ENCODE measurements at regions not wholly inside any gene's neighbourhood (a gene's known extent, or its start where the extent isn't known, plus 50 kb on each side); places are given as distances from the start of the nearest gene placed in this dataset.

- no peak for DNase-seq (ENCODE audit: low spot score)
Observed at GRCh38 chrX:109842611-109843010, 109.6 kb upstream of the ACSL4 start.

GRCh38 chrX:109843963-109844751 lies 111.1 kb upstream of the ACSL4 start:
- DNase-seq (ENCODE audit: low spot score): no peak

DNA sequence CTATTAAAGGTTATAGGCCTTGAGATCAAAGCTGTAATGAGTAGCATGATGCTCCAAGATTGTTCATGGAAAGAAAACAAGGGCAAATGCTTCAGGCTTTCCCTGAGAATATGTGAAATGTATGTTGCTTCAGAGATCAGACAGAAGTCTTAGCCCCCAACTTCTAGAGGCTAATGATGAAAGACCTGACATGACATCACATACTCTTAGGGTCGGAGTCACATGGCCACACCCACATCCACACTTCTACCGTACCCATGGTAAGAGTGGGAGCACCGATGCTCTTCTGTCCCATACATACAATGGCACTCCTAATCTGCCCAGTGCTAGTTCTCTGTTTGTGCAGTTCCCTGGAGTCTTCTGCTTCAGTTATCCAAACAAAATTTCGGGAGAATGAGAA lies 111.9 kb upstream of the ACSL4 start:
- DNase-seq (ENCODE audit: low spot score): no peak

DNA sequence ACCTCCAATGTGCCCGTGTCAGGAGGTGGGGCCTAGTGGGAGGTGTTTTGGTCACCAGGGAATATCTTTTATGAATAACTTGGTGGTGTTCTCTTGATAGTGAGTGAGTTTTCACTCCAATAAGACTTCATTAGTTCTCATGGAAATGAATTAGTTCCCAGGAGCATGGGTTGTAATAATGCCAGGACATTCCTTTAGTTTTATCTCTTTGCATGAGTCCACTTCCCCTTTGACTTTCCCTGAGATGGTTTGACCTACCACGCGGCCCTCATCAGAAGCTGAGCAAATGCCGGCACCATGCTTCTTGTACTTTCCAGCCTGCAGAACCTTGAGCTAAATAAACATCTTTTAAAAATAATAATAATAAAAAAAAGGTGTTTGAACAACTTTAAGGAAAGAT lies 112.9 kb upstream of the ACSL4 start:
- DNase-seq (ENCODE audit: low spot score): no peak

DNA sequence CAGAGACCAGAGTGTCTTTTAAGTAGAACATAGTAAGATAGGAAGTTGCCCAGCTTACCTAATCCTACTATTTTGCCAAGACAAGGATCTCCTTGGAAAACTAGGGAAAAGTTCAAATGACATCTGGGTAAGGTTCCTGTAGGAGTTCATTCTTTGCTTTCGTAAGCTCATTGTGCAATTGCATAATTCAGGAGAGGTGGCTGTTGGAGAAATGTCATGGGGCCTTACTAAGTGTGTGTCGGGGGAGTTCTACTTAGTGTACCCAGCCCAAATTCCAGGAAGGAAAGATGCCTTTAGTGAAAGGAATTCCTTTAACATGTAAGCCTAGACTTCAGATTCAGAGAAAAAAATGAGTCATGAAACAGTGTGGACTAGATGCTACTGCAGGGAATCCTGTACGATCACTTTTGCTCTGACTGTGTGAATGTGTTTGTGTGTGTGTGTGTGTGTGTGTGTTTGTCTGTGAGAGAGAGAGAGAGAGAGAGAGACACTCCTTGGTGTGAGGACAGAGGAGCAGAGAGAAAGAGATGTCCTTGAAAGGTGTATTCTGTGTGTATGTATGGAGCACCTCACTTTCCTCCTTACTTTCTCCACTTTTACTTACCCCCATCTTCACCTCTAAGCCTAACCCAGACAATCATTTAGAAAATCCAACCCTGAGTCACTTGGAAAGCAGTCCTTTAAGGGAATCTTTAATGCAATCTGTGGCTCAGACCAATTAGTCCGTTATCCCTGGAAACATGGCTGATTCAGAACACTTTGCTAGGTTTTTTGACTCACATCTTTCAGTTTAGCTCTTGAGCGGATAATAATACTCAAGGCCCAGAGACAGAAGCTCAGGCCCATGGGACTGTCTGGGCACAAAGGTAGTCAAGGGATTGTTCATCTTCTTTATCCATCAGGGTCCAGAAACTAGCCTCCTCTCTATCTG lies 114.5 kb upstream of the ACSL4 start:
- DNase-seq (ENCODE audit: low spot score): no peak

DNA sequence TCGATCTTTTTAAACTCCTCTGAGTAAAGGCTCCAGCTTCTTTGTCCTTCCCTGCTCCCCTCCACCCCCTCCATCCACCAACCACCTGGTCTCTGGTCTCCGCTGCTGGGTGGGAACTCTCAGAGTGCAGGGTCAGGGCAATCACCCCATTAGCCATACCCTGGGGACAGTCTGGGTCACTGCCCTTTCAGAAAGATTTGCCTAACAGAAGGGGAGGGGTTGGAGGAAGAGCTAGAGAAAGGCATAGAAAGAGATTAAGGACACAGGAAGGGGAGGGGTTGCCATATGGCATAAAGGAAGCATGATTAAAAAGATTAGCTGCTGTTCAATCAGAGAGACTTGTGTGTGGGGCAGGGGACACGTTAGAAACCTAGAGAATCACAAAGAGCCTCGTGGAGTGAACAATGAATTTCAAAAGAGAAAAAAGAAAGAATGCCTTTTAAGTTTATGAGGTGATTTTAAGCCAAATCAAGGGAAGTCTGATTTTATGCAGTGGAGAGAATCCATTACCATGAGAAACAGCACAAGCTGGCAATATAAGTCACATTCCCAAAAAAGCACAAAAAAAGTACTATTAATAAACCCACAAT lies 115.5 kb upstream of the ACSL4 start:
- no peak for DNase-seq (ENCODE audit: low spot score)

- no peak for DNase-seq (ENCODE audit: low spot score)
Observed at GRCh38 chrX:109854096-109854495, 121.0 kb upstream of the ACSL4 start.

DNA sequence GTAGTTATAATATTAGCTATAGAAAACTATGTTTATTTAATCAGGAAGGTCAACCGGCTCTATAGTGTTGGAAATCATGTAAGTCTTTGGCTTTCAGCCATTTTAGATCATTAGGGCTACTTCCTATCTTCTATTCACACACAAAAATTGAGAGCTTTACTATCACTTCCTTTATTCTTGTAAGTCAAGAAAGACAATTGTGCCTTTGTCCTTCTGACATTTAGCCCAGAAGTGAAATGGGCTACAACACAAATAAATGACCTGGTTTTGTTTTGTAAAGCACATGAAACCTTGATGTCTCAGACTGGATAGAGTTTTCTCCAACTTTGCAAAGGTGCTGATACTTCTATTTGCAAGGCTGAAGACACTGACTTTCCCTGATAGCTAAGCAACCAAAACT lies 122.4 kb upstream of the ACSL4 start:
- DNase-seq (ENCODE audit: low spot score): no peak

- peak; percentile 49 for DNase-seq (ENCODE audit: low spot score)
Observed at GRCh38 chrX:109856974-109857373, 123.9 kb upstream of the ACSL4 start.

DNA sequence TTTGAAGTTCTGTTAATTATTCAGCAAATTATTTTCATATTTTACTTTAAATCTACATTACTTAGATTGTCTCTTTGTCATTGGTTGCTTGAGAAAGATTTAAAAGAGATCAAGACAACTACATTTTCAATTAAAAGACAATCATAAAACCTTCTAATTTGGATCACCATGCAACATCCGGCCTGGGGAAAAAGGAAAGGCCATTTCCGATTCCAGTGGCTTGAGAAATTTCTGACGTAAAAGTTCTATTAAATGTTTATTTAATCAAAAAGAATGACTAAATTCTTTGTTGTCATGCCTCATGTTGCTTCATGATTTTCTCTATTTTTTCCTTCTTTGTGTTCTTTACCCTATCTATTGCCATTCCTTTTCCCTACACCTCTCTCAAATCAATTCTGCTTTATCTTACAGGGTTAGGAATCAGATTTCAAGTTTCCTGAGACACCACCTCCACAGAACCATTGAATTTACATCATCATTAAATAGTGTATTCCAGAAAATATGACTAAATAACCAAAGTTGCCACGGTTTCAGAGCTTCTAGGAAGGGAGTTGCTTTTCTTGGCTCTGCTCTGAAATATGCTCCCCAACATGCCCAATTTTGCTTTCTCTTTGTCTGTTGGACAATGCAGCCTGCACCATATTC lies 124.6 kb upstream of the ACSL4 start:
- no peak for DNase-seq (ENCODE audit: low spot score)

DNA sequence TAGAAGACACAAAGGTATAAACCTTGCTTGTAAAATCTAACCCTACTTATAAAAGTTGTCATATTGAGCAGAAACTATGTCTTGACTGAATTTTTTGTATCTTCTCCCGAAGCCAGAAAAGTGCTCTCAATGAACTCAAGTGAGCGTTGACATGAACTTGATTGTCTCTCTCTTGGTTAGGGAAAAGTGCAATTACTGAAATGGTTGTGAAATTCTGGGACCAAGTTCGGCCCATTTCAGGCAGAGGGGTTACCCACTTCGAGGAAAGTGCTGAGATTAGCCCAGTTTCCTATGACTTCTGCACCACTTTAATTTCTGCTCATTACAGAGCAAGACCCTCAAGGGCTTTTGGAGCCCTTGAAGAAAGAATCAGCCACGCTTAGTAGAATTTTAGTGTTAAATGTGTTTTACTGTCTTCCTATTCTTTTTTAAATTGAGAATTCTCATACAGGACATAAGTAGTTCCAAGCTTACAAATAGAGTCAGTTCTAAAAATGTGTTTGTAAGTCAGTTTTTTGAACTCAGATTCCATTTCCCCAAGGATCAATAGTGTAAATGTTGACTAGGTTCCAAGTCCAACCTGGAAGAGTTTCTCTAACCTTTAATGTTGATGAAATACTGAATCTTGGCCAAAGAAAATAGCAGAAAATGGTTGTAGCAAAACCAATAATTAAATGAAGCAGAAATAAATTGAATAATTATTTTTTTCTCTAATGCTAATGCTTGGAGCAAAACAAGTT lies 125.7 kb upstream of the ACSL4 start:
- DNase-seq (ENCODE audit: low spot score): no peak

GRCh38 chrX:109859651-109860050 lies 126.6 kb upstream of the ACSL4 start:
- DNase-seq (ENCODE audit: low spot score): no peak

DNA sequence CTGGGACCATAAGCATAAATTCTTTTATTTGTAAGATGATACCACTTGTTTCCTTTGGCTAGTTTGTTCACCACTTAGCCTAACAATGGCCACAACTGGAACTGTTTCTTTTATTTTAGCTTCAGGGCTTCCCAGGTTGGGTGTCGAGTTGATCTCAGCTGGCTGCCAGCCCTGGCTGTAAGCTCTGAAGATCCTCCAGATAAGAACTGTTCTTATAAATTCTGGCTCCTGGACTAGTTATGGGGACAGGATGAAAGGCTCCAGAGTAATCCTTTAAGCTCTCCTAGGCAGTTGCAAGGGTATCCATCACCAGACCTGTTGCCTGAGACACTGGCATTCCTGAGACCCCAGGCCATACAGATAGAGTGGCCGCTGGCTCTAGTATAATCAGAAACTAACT lies 129.4 kb upstream of the ACSL4 start:
- no peak for DNase-seq (ENCODE audit: low spot score)

DNA sequence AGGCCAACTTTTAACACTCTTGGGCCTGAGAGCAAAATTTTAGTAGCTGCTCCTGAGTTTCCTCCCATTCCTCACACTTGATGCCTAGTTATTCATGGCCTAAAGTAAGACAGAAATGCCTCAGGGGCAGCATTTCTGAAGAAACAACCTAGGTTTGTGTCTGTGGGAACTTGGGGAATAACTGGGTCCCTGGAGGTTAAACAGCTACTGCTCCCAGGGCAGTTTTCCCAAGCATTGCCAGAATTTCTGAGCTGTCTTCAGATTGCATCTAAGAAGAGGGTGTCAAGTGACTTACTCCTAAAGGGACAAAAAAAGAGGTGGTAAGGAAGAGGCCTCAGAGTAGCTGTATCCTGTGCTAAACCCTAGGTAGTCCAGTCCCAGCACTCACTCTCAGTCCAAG lies 130.8 kb upstream of the ACSL4 start:
- DNase-seq (ENCODE audit: low spot score): no peak

DNA sequence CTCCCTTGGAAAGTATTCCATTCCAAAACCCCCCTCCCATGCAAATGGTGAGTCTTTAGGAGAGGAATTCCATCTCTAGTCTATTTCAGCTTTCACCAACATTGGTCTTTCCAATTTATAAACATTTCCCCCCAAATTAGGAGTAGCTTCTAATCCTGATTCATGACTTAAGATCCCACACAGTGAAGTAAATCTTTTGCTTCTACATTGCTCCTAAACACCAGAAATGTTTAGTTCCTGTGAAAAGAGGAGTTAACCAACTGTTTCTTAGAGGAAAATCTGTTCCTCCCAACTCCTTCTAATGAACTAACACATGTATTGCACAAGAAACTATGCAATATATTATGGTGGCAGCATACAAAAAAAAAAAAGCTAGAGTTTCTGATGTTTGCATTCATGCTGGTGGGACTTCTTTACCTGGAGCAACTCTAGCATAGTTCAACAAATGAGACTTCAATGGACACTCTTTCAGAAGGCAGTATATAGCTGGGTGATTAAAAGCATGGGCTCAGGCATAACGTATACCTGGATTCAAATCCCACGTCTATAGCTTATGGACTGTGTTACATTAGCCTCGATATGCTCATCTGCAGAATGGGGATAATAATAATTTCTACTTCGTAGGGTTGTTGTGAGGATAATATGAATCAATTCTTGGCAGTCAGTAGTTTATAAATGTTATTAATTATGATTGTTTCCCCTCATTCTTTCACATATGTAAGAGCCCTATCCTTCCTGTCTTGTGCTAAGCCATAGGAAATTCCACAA lies 131.6 kb upstream of the TMEM164 start:
- DNase-seq (ENCODE audit: low spot score): no peak

DNA sequence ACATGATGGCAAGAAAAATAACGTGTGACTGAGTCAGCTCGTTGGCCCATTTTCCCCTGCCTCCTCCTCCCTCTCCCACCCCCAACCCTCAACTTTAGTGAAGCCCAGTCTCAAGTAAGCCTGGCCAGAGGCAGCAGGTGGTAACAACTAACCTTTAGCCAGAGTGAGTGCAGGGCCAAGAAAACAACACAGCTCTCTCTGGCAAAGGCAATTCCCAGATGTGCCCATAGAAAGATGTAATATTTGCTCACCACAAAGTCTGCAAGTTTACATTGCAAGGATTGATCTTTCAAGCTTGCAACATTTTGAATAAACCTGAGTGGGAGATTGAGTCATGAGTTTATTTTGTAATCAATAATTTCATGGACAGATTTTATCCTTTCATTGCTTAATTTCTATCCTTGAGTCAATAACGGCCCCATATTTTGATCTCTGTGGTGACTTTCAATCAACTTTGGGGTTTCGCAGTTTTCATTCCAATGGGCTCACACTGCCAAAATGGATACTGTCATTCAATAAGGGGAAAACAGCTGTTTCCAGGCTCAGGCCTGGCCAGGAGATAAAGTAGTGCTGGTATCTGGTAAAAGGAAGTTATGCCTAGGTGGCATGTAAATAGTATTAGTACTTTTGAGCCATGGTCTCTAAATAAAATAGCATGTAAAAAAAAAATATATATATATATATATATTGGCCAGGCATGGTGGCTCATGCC lies 130.7 kb upstream of the TMEM164 start:
- no peak for DNase-seq (ENCODE audit: low spot score)

GRCh38 chrX:109873574-109873973 lies 129.3 kb upstream of the TMEM164 start:
- DNase-seq (ENCODE audit: low spot score): no peak

DNA sequence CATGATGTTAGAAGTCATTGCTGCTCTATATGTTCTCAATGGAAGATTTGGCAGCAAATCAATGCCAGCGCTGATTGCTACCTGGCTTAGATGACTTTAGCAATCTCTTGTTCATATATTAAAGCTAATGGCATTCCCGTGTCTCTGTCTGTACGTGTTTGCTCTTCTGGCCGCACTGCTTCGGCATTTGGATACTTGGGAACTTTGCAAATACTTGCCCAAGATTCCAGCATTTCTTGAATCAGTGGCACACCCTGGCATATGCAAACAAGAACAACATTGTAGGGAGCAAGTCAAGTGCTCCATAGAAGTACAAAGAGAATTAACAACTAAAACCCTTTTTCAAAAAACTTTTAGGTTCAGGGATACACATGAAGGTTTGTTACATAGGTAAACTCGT lies 128.9 kb upstream of the TMEM164 start:
- DNase-seq (ENCODE audit: low spot score): no peak

DNA sequence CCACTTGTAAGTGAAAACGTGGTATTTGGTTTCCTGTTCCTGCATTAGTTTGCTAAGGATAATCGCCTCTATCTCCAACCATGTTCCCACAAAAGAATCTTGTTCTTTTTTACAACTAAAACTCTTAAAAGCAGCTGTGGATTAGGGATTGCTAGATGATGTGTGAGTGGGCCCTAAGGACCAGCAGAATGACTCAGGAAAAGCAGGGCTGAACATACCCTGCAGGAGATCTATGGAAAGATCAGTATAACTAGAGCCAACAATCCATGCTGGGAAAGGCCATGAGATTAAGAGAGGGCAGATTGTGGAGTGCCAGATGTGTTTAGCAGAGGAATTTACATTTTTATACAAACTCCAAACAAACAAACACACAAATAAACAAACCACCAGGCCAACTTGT lies 128.4 kb upstream of the TMEM164 start:
- no peak for DNase-seq (ENCODE audit: low spot score)

DNA sequence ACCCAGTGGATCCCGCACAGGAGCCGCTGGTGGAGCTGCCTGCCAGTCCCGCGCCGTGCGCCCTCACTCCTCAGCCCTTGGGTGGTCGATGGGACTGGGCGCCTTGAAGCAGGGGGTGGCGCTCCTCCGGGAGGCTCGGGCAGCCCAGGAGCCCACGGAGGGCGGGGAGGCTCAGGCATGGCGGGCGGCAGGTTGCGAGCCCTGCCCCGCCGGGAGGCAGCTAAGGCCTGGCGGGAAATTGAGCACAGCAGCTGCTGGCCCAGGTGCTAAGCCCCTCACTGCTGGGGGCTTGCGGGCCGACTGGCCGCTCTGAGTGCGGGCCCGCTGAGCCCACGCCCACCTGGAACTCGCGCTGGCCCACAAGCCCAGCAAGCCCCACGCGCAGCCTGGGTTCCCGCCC lies 127.1 kb upstream of the TMEM164 start:
- no peak for DNase-seq (ENCODE audit: low spot score)
